Psoas muscle (tissue), 7 donors: ENCODE measurements at regions not wholly inside any gene's neighbourhood (a gene's known extent, or its start where the extent isn't known, plus 50 kb on each side); places are given as distances from the start of the nearest gene placed in this dataset.

Experiments
- ATAC-seq, 4 donors: fragments of 200-7000 bp; cut with Tn5 transposase; one replicate each; pipeline ENCODE4 v1.9.1; 2020; ENCODE audit warnings: moderate library complexity in 3 of 4, mild to moderate bottlenecking in 2 of 4
- DNase-seq, 2 donors: peaks; one replicate each; pipeline ENCODE4 v3.0.0-alpha.2; 2020
- H3K27ac ChIP-seq: fragments of 200-600 bp; one replicate; pipeline ENCODE4 v1.8.0; 2022
- H3K27me3 ChIP-seq, 3 donors: fragments of 200-600 bp in 1 of 3; one replicate each; pipeline versions ENCODE4 v1.6.1 to v1.8.0; 2013 to 2022; ENCODE audit warnings: low read length in 2 of 3, mild to moderate bottlenecking in 2 of 3, moderate library complexity in 1 of 3; ENCODE audit not compliant: insufficient read depth in 3 of 3
- H3K36me3 ChIP-seq, 2 donors: fragments of 200-600 bp in 1 of 2; one replicate each; pipeline versions ENCODE4 v1.6.1 to v1.8.0; 2013 to 2022; ENCODE audit warnings: low read depth in 1 of 2, mild to moderate bottlenecking in 1 of 2, moderate library complexity in 1 of 2; ENCODE audit not compliant: insufficient read depth in 1 of 2
- H3K4me1 ChIP-seq: fragments of 200-600 bp; one replicate; pipeline ENCODE4 v1.8.0; 2022
- H3K4me3 ChIP-seq: fragments of 200-600 bp; one replicate; pipeline ENCODE4 v1.8.0; 2022; ENCODE audit warnings: mild to moderate bottlenecking
- H3K9me3 ChIP-seq: fragments of 200-600 bp; one replicate; pipeline ENCODE4 v1.8.0; 2022
- WGBS, 3 donors: extraction: QIAGEN DNeasy Blood & Tissue Kit; methylation state at CpG; one replicate each; pipeline versions ENCODE4 v1.1.6 to v1.1.7; 2013; 5-methylcytosine and 5-hydroxymethylcytosine counted together
- intact Hi-C, 2 donors: fragments of 100-400 bp; cut with DNase I; formaldehyde crosslinking; loops; one replicate each; pipeline versions ENCODE4 v1.11.0 to v1.14.2; 2022
- TF ChIP-seq, protein P1 (sequence below): fragments of 200-600 bp; IDR thresholded peaks from one replicate; pipeline ENCODE4 v1.8.0; 2022; ENCODE audit warnings: antibody characterized with exemption
- donor health status: healthy with polysubstance abuse.
- donor health status: DM: no; HTN: no; CAD: no; lungs with moderate emphysema.
- donor health status: Bipolar disorder and iron deficiency.
- donor health status: healthy.
- donor health status: DM: yes; HTN: yes; CAD: no.
- donor health status: DM: no; HTN: no; CAD: no.
- donor health status: DM: yes; HTN: yes; CAD: no.

DNA sequence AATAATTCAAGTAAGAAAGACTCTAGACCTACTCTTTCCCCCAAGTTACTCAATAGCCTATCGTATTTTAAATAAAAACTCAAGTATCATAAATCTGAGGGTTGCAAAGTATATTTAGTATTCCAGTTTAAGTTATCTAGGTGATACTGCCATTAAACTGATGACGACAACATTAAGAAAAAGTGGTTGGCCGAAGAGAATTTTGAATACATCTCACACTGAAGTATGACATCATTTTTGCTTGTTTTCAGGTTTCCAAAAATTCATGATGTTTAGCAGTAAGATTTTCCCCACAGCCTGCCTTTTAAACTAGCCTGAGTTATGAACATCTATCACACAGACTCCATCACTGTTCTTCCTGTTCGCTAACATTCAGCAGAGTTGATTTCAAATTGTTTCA lies 102.1 kb upstream of the RAB27B start:
- Histone ChIP-seq H3K9me3 (no peaks in the 10 kb centered on the region), H3K27ac (no peak overlapping the region), H3K36me3 (no peaks in the 10 kb centered on the region), H3K27me3 (no peaks in the 10 kb centered on the region), H3K4me3 (no peak overlapping the region), H3K4me1 (no peaks in the 10 kb centered on the region)
- TF ChIP-seq, protein P1, sequence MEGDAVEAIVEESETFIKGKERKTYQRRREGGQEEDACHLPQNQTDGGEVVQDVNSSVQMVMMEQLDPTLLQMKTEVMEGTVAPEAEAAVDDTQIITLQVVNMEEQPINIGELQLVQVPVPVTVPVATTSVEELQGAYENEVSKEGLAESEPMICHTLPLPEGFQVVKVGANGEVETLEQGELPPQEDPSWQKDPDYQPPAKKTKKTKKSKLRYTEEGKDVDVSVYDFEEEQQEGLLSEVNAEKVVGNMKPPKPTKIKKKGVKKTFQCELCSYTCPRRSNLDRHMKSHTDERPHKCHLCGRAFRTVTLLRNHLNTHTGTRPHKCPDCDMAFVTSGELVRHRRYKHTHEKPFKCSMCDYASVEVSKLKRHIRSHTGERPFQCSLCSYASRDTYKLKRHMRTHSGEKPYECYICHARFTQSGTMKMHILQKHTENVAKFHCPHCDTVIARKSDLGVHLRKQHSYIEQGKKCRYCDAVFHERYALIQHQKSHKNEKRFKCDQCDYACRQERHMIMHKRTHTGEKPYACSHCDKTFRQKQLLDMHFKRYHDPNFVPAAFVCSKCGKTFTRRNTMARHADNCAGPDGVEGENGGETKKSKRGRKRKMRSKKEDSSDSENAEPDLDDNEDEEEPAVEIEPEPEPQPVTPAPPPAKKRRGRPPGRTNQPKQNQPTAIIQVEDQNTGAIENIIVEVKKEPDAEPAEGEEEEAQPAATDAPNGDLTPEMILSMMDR, result no peak
- intact Hi-C loops, result no loop called here
- ATAC-seq (no peak), DNase-seq (no peak)
- WGBS, 3 donors, result 88 to 90% (median 90%) methylated on average over 4 of the region's 4 CpGs

DNA sequence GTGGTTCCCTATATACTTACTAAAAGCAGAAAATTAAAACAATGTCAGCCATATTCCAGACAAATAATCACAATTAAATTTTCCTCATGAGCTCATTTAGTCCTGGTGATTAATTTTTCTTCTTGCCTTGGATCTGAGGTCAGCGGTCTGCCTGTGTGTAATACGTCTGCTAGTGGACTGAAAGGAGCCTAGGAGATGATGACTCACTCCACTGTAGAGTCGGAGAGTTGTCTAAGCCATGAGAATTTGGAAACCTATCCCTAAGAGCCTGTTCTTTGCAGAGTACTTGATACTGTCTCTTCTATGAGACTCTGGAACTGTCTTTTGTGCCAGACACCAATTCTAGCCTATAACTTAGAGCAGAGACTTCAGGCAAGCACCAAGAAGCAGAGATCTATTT lies 94.2 kb upstream of the RAB27B start:
- intact Hi-C loops, result no loop called here

DNA sequence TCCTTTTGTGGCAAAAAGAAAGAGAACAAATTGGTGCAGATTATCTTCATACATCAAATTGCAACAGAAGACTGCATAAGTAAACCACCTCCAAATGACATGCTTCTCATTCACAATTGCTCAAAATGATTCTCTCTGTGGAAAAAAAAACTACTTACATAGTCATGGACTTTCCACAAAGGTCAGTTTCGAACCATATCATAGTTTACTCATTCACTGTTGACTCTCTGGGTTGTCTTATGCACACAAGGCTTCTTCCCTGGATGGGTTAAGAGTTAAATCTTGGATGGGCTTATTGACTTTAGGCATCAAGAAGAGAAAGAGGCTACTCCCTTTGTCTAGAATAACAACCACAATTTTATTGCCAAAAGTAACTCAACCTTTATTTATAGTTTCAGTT lies 91.3 kb upstream of the RAB27B start:
- no peaks in the 10 kb centered on the region for H3K36me3 ChIP-seq
- no peaks in the 10 kb centered on the region for H3K27me3 ChIP-seq
- WGBS, 3 donors, result 80 to 86% (median 85%) methylated on average over 1 of the region's 1 CpG
- intact Hi-C loops, result no loop called here
- TF ChIP-seq, protein P1, result no peak
- no peak overlapping the region for H3K4me3 ChIP-seq
- DNase-seq (no peak), ATAC-seq (no peak)
- H3K27ac ChIP-seq, result no peak overlapping the region
- H3K9me3 ChIP-seq, result no peaks in the 10 kb centered on the region
- no peaks in the 10 kb centered on the region for H3K4me1 ChIP-seq

More for the DNA sequence above, 94.2 kb upstream of the RAB27B start:
- H3K27me3 ChIP-seq, result no peaks in the 10 kb centered on the region
- ATAC-seq, result no peak
- no peak for DNase-seq
- 52 to 58% (median 55%) methylated on average over 3 of the region's 3 CpGs for WGBS, 3 donors
- H3K36me3 ChIP-seq, result no peaks in the 10 kb centered on the region
- H3K27ac ChIP-seq, result no peak overlapping the region
- no peaks in the 10 kb centered on the region for H3K4me1 ChIP-seq
- H3K9me3 ChIP-seq, result no peaks in the 10 kb centered on the region
- TF ChIP-seq, protein P1, result no peak
- no peak overlapping the region for H3K4me3 ChIP-seq

DNA sequence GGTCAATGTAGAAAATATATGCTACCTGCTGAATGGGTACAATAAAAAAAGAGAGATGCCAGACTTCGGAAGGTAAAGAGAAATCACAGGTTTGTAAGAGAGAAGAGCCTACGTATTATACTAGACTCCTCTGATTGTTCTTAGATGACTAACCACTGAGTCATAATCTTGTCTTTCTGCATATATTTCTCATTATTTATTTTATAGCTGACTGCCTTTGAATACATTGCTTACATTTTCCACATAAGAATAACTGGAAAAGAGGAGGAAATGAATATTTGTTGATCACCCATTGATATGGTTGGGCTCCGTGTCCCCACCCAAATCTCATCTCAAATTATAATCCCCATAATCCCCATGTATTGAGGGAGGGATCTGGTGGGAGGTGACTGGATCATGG lies 90.3 kb upstream of the RAB27B start:
- Histone ChIP-seq H3K36me3 (no peaks in the 10 kb centered on the region), H3K27ac (no peak overlapping the region), H3K9me3 (no peaks in the 10 kb centered on the region), H3K27me3 (no peaks in the 10 kb centered on the region), H3K4me3 (no peak overlapping the region), H3K4me1 (no peaks in the 10 kb centered on the region)
- no peak for DNase-seq
- TF ChIP-seq, protein P1, result no peak
- WGBS, 3 donors, result 87 to 88% (median 87%) methylated on average over 3 of the region's 3 CpGs
- intact Hi-C loops, result no loop called here
- no peak for ATAC-seq

DNA sequence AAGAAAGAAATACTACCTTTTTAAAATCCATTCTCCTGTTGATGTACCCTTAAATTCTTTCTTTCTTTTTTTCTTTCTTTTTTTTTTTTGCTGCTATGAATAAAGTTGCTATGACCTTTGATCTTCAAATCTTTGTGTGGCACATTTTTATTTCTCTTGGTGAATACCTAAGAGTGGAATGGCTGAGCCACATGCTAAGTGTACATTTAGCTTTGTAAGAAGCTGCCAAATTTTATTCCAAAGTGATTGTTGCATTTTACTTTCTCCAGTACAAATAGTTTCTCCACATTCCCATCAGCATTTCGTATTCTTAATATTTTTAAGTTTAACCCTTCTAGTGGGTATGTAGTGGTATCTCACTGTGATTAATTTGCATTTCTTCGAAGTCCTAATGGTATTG lies 88.8 kb upstream of the RAB27B start:
- intact Hi-C loops, result no loop called here

More for the DNA sequence above, 88.8 kb upstream of the RAB27B start:
- H3K4me3 ChIP-seq, result no peak overlapping the region
- DNase-seq, result no peak
- no peak overlapping the region for H3K27ac ChIP-seq
- TF ChIP-seq, protein P1, result no peak
- WGBS, 3 donors, result 78 to 91% (median 83%) methylated on average over 2 of the region's 2 CpGs
- no peaks in the 10 kb centered on the region for H3K9me3 ChIP-seq
- no peak for ATAC-seq
- H3K27me3 ChIP-seq, result no peaks in the 10 kb centered on the region
- H3K4me1 ChIP-seq, result no peaks in the 10 kb centered on the region
- H3K36me3 ChIP-seq, result no peaks in the 10 kb centered on the region
